Activated CD4-positive, alpha-beta T cell treated with anti-CD3 and anti-CD28 coated beads, Interleukin-2, amount 10 ng/mL, durations not matched to agents 7 days and 5 days (primary cell): ENCODE measurements at regions not wholly inside any gene's neighbourhood (a gene's known extent, or its start where the extent isn't known, plus 50 kb on each side); places are given as distances from the start of the nearest gene placed in this dataset.

ENCODE experiments used
- CTCF ChIA-PET: fragments of 350-600 bp; sonication (Branson Sonifier 250); formaldehyde crosslinking; loops from one replicate; lab custom pipeline; 2021; ENCODE audit warnings: antibody characterized with exemption; lab: Charles Lee
- POLR2A ChIA-PET: fragments of 350-600 bp; sonication (Branson Sonifier 250); formaldehyde crosslinking; loops from one replicate; lab custom pipeline; 2021; ENCODE audit warnings: antibody characterized with exemption; lab: Charles Lee
- DNase-seq: peaks from one replicate; pipeline ENCODE4 v3.0.0-alpha.2; 2020
- H3K27ac Mint-ChIP-seq: one replicate; pipeline ENCODE4 v1.8.0; 2021; ENCODE audit warnings: mild to moderate bottlenecking, moderate library complexity, mixed read lengths
- H3K27me3 Mint-ChIP-seq: one replicate; pipeline ENCODE4 v1.8.0; 2021; ENCODE audit warnings: mixed read lengths
- H3K36me3 Mint-ChIP-seq: one replicate; pipeline ENCODE4 v1.8.0; 2021; ENCODE audit warnings: low read depth, mixed read lengths
- H3K4me1 Mint-ChIP-seq: one replicate; pipeline ENCODE4 v1.8.0; 2021; ENCODE audit warnings: mixed read lengths
- H3K4me3 Mint-ChIP-seq: one replicate; pipeline ENCODE4 v1.8.0; 2021; ENCODE audit warnings: mild to moderate bottlenecking, moderate library complexity, mixed read lengths
- H3K9me3 Mint-ChIP-seq: one replicate; pipeline ENCODE4 v1.8.0; 2021; ENCODE audit warnings: mixed read lengths

DNA sequence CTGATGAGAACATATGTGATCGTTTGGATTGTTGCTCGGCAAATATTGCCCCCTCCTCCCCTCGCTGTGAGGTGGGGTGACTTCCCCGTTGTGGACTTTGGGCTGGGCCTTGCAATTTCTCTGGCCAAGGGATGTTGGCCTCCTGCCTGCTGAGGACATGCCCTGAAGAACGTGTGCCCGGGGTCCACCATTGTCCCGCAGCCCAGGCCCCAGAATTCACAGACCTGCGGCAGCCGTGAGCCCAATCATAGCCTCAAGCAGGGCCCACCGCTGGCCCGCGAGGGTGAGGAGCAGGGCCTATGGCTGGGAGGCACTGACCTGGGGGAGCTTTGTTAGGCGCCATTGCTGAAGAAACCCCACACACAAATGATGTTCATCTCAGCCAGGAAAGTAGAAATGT lies 58.3 kb upstream of the ACTRT2 start:
- Mint-ChIP-seq H3K4me3 (no peak overlapping the region), H3K36me3 (no peaks in the 10 kb centered on the region), H3K27ac (no peak overlapping the region), H3K9me3 (no peaks in the 10 kb centered on the region), H3K4me1 (no peaks in the 10 kb centered on the region), H3K27me3 (no peaks in the 10 kb centered on the region)
- DNase-seq, result no peak
- CTCF ChIA-PET, result interaction anchor here (1.0 kb wide), 1 partner anchor 26 kb away, joined by 3 read pairs; no protein-coding TSS in a partner anchor
- POLR2A ChIA-PET, result no interaction called here

- ChIA-PET CTCF (no interaction called here), POLR2A (no interaction called here)
- Mint-ChIP-seq H3K4me3 (no peak overlapping the region), H3K27ac (no peak overlapping the region), H3K36me3 (no peaks in the 10 kb centered on the region), H3K27me3 (no peaks in the 10 kb centered on the region), H3K4me1 (no peaks in the 10 kb centered on the region), H3K9me3 (no peaks in the 10 kb centered on the region)
- DNase-seq, result no peak
Measured at GRCh38 chr1:2965676-2966075, 55.6 kb upstream of the ACTRT2 start.

DNA sequence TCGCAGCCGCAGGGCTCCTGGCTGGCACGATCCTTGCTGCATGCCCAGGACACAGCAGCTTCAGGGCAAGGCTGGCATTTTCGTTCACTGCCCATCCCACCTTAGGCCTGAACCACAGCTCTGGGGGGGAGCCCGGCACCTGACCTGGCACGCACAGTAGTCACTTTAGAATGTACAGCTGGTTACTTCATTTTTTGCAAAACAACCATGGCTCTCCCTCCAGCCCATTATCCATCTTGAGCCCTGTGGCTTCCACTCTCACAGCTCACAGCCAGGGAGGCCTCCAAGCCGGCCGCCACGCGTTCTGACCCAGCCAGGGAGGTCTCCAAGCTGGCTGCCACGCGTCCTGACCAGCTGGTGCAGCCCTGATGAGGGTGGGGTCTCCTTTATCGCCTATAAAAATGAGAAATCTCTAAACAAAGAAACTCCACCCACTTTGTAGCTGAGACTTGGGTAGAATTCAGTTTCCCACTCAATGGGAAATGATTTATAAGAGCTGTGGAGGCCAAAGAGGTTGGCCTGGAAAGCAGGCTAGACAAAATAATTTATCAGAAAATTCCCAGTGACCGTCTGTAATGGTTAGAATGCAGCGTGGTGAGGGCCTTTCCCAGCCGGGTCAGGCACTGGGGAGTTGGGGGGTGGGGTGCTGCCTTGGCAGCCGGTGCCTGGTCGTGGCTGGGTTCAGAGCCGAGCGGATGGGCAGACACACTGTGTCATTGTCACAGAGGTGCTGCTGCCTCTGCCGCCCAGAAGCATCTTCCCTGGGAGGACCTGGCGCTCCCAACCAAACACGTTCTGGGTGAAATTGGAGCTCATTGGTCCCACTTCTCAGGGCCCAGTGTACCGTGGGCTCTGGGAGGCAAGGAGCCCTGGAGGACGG lies 54.6 kb upstream of the ACTRT2 start:
- no peaks in the 10 kb centered on the region for H3K9me3 Mint-ChIP-seq
- CTCF ChIA-PET, result no interaction called here
- H3K27ac Mint-ChIP-seq, result no peak overlapping the region
- no peaks in the 10 kb centered on the region for H3K4me1 Mint-ChIP-seq
- H3K36me3 Mint-ChIP-seq, result no peaks in the 10 kb centered on the region
- POLR2A ChIA-PET, result interaction anchor here (0.6 kb wide), 1 partner anchor 980 kb away, joined by 3 read pairs; no protein-coding TSS in a partner anchor
- no peaks in the 10 kb centered on the region for H3K27me3 Mint-ChIP-seq
- DNase-seq, result no peak
- H3K4me3 Mint-ChIP-seq, result no peak overlapping the region

DNA sequence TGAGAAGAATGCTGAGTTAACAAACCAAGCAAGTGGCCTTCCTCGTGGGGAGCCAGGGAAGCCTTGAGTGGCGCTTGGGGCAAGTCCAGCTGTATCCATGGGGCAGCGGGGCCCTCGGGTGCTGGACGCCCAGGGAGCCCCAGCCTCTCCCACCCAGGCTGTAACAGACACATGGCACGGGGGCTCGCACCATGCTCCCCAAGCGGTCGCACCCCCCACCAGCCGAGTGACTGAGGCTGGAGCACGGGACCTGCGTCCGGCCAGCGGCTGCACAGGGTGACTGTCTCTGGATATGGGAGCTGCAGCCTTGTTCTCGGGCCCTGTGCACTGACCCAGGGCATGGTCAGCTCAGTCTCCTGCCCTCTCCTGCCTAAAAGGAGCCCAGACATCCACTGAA lies 53.9 kb upstream of the ACTRT2 start:
- CTCF ChIA-PET, result interaction anchor here (0.6 kb wide), 1 partner anchor 972 kb away, joined by 3 read pairs; no protein-coding TSS in a partner anchor
- POLR2A ChIA-PET, result interaction anchor here (0.6 kb wide), 1 partner anchor 979 kb away, joined by 3 read pairs; no protein-coding TSS in a partner anchor
- no peaks in the 10 kb centered on the region for H3K4me1 Mint-ChIP-seq
- no peak for DNase-seq
- H3K27me3 Mint-ChIP-seq, result no peaks in the 10 kb centered on the region
- no peaks in the 10 kb centered on the region for H3K36me3 Mint-ChIP-seq
- no peak overlapping the region for H3K27ac Mint-ChIP-seq
- H3K9me3 Mint-ChIP-seq, result no peaks in the 10 kb centered on the region
- H3K4me3 Mint-ChIP-seq, result no peak overlapping the region

GRCh38 chr1:2967881-2968280 lies 53.4 kb upstream of the ACTRT2 start:
- DNase-seq, result no peak
- no peaks in the 10 kb centered on the region for H3K4me1 Mint-ChIP-seq
- no peaks in the 10 kb centered on the region for H3K9me3 Mint-ChIP-seq
- no peak overlapping the region for H3K4me3 Mint-ChIP-seq
- H3K27me3 Mint-ChIP-seq, result peaks cover 1% of the 10 kb centered on the region
- no peak overlapping the region for H3K27ac Mint-ChIP-seq
- POLR2A ChIA-PET, result interaction anchor here (0.6 kb wide), 1 partner anchor 978 kb away, joined by 3 read pairs; no protein-coding TSS in a partner anchor
- CTCF ChIA-PET, result interaction anchor here (0.6 kb wide), 1 partner anchor 973 kb away, joined by 3 read pairs; no protein-coding TSS in a partner anchor
- no peaks in the 10 kb centered on the region for H3K36me3 Mint-ChIP-seq

DNA sequence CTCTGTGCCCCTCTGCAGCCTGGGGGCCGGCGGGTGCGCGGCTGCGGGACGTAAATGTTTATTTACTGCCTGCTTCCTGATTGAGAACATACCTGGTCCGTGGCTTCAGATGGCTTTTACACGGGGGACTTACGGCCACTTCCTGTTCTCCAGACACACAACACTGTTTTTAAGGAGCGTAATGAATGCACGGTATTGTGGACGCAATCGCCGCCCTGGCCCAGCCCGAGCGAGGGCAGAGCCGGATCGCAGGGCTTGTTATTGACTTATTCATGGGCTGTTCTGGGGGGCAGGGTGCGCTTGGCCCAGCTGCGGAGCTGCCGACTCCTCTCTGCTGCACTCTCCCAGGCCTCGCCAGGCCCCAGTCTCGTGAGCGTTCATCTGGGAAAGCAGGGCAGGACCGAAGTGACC lies 52.8 kb upstream of the ACTRT2 start:
- Mint-ChIP-seq H3K27ac (no peak overlapping the region), H3K4me1 (no peaks in the 10 kb centered on the region), H3K4me3 (no peak overlapping the region), H3K9me3 (no peaks in the 10 kb centered on the region), H3K36me3 (no peaks in the 10 kb centered on the region), H3K27me3 (peaks cover 1% of the 10 kb centered on the region)
- no peak for DNase-seq
- POLR2A ChIA-PET, result no interaction called here
- CTCF ChIA-PET, result no interaction called here

DNA sequence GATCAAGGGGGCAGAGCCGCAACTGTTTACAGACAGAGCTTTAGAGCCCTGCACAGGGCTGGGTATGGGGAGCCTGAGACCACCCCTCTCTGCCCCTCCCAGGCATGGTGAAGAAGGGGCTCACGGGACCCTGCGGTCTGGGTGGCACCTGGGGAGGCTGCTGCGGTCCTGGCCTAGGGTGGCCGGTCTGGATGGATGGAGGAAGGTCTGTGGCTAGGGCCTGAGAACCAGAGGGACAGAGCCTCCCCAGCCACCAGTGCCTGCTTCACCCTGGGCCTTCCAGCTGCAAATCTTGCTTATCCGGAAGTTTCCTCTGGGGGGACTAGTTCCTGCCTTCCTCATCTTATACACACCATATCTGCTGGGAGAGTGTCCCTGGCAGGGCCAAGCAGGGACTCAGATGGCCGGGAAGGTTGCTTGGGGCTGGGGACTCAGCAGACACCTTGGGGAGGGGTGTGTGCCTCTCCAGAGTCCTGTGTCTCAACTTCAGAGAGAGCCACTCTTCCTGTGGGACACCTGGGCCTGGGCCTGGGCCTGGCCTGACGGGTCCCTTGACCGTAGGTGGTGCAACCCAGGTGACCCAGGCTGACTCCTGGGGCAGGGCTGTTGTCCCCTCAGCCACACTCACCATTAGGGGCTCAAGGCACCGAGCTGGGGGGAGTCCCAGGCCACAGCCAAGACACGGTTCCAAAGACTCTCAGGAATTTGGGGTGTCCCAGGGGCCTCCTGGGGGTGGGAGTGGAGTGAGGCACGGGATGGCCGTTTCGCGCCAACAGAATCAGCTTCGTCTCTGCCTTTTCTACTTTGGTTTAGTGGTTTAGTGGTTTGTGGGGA lies 52.0 kb upstream of the ACTRT2 start:
- DNase-seq, result no peak
- Mint-ChIP-seq H3K27me3 (peaks cover 1% of the 10 kb centered on the region), H3K4me1 (no peaks in the 10 kb centered on the region), H3K27ac (no peak overlapping the region), H3K4me3 (no peak overlapping the region), H3K9me3 (no peaks in the 10 kb centered on the region), H3K36me3 (no peaks in the 10 kb centered on the region)
- ChIA-PET CTCF (no interaction called here), POLR2A (no interaction called here)

GRCh38 chr1:2969845-2970291 lies 51.4 kb upstream of the ACTRT2 start:
- H3K27ac Mint-ChIP-seq, result no peak overlapping the region
- H3K4me1 Mint-ChIP-seq, result no peaks in the 10 kb centered on the region
- CTCF ChIA-PET, result no interaction called here
- H3K36me3 Mint-ChIP-seq, result no peaks in the 10 kb centered on the region
- DNase-seq, result no peak
- no peak overlapping the region for H3K4me3 Mint-ChIP-seq
- POLR2A ChIA-PET, result no interaction called here
- H3K9me3 Mint-ChIP-seq, result no peaks in the 10 kb centered on the region
- H3K27me3 Mint-ChIP-seq, result peaks cover 1% of the 10 kb centered on the region

GRCh38 chr1:2970311-2971071 lies 50.8 kb upstream of the ACTRT2 start:
- ChIA-PET CTCF (no interaction called here), POLR2A (no interaction called here)
- DNase-seq, result no peak
- Mint-ChIP-seq H3K27ac (no peak overlapping the region), H3K36me3 (no peaks in the 10 kb centered on the region), H3K9me3 (no peaks in the 10 kb centered on the region), H3K4me1 (no peaks in the 10 kb centered on the region), H3K4me3 (no peak overlapping the region), H3K27me3 (peaks cover 1% of the 10 kb centered on the region)

DNA sequence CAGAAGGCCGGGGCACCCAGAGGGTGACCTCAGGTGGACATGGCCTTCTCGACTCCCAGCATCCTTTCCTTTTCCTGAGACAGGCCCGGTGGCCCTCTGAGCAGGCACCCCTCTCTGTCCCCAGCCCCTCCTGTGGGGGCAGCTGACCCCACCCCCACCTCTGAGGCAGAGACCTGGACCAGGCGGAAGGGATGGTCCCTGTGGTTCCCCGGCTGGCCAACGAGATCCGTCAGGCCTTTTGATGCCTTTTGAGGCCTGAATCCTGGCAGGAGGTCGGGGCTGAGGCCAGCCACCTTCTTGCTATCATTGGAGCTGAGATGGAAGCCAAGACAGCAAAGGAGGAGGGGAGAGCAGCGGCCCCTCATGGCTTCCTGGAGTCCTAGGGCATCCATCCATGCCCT lies 50.2 kb upstream of the ACTRT2 start:
- ChIA-PET POLR2A (no interaction called here), CTCF (no interaction called here)
- H3K27ac Mint-ChIP-seq, result no peak overlapping the region
- peaks cover 1% of the 10 kb centered on the region for H3K27me3 Mint-ChIP-seq
- H3K9me3 Mint-ChIP-seq, result no peaks in the 10 kb centered on the region
- H3K36me3 Mint-ChIP-seq, result no peaks in the 10 kb centered on the region
- H3K4me1 Mint-ChIP-seq, result no peaks in the 10 kb centered on the region
- DNase-seq, result no peak
- no peak overlapping the region for H3K4me3 Mint-ChIP-seq
